PC-3 (cell line): ENCODE measurements at regions not wholly inside any gene's neighbourhood (a gene's known extent, or its start where the extent isn't known, plus 50 kb on each side); places are given as distances from the start of the nearest gene placed in this dataset.
A peak's percentile ranks its signal among the peaks of the same experiment; 100 is the strongest.

Experiments used
- ATAC-seq: fragments of 200-7000 bp; cut with Tn5 transposase; 2 replicates; pipeline ENCODE4 v1.9.1; 2020; ENCODE audit warnings: mild to moderate bottlenecking, moderate library complexity
- BruUV-seq: library from RNA; stranded (reverse); fragments of 400-500 nt; replicated peaks from 2 replicates; lab custom pipeline; 2021; lab: Mats Ljungman, UMichigan
- CTCF ChIA-PET: fragments of 300-600 bp; sonication (Branson Sonifier 250); formaldehyde crosslinking; loops from one replicate; lab custom pipeline; 2022; ENCODE audit warnings: antibody characterized with exemption; lab: Charles Lee
- POLR2A ChIA-PET: fragments of 300-600 bp; sonication (Branson Sonifier 250); formaldehyde crosslinking; loops from one replicate; lab custom pipeline; 2022; ENCODE audit warnings: antibody characterized with exemption; ENCODE audit not compliant: unreplicated experiment; lab: Charles Lee
- DNase-seq: peaks from one replicate; pipeline ENCODE4 v3.0.0-alpha.2; 2015
- H2AFZ ChIP-seq: fragments of 300-600 bp; sonication (generic); 2 replicates; pipeline ENCODE4 v1.6.0; 2016; ENCODE audit warnings: antibody characterized with exemption, low read length
- H3F3A ChIP-seq: fragments of 300-600 bp; sonication (generic); one replicate; pipeline ENCODE4 v1.6.0; 2017; ENCODE audit warnings: antibody characterized with exemption, low read length, control low read depth, mild to moderate bottlenecking; ENCODE audit not compliant: unreplicated experiment
- H3K27ac ChIP-seq: fragments of 300-600 bp; sonication (generic); 2 replicates; pipeline ENCODE4 v1.5.1; 2016; ENCODE audit warnings: mild to moderate bottlenecking, low read length
- H3K27me3 ChIP-seq: fragments of 300-600 bp; sonication (generic); 2 replicates; pipeline ENCODE4 v1.6.1; 2016; ENCODE audit warnings: low read length, mixed read lengths
- H3K36me3 ChIP-seq: fragments of 300-600 bp; sonication (generic); 2 replicates; pipeline ENCODE4 v1.6.1; 2016; ENCODE audit warnings: low read depth, mixed run types, low read length, mixed read lengths
- H3K4me1 ChIP-seq: fragments of 300-600 bp; sonication (generic); 2 replicates; pipeline ENCODE4 v1.5.1; 2016; ENCODE audit warnings: low read length; ENCODE audit not compliant: insufficient read depth
- H3K4me2 ChIP-seq: fragments of 300-600 bp; sonication (generic); 2 replicates; pipeline ENCODE4 v1.6.0; 2016; ENCODE audit warnings: low read length
- H3K4me3 ChIP-seq: fragments of 300-600 bp; sonication (generic); 2 replicates; pipeline ENCODE4 v1.5.1; 2016; ENCODE audit warnings: mild to moderate bottlenecking, low read length, mixed read lengths
- H3K79me2 ChIP-seq: fragments of 300-600 bp; sonication (generic); 2 replicates; pipeline ENCODE4 v1.6.1; 2017; ENCODE audit warnings: low read length, mixed read lengths
- H3K9ac ChIP-seq: fragments of 300-600 bp; sonication (generic); 2 replicates; pipeline ENCODE4 v1.6.0; 2016; ENCODE audit warnings: mild to moderate bottlenecking, low read length
- H3K9me2 ChIP-seq: fragments of 300-600 bp; sonication (generic); replicated peaks from 2 replicates; pipeline ENCODE4 v1.6.1; 2016; ENCODE audit warnings: mixed run types, low read length, mixed read lengths
- H3K9me3 ChIP-seq: fragments of 300-600 bp; sonication (generic); 2 replicates; pipeline ENCODE4 v1.6.1; 2016; ENCODE audit warnings: low read length, mixed read lengths
- H4K20me1 ChIP-seq: fragments of 300-600 bp; sonication (generic); 2 replicates; pipeline ENCODE4 v1.6.1; 2016; ENCODE audit warnings: low read length, mixed read lengths
- CTCF ChIP-seq: fragments of 300-600 bp; sonication (generic); conservative IDR thresholded peaks from 2 replicates; pipeline ENCODE4 v1.5.1; 2017; ENCODE audit warnings: antibody characterized with exemption, low read depth, mild to moderate bottlenecking, low read length
- EZH2 ChIP-seq: fragments of 300-600 bp; sonication (generic); IDR thresholded peaks from one replicate; pipeline ENCODE4 v1.6.1; 2017; ENCODE audit warnings: antibody characterized with exemption, mild to moderate bottlenecking, low read length; ENCODE audit not compliant: unreplicated experiment
- EZH2phosphoT487 ChIP-seq: fragments of 300-600 bp; sonication (generic); IDR thresholded peaks from 2 replicates; pipeline ENCODE4 v1.6.1; 2018; ENCODE audit warnings: mild to moderate bottlenecking, antibody characterized with exemption, low read length, borderline replicate concordance
- intact Hi-C: fragments of 100-400 bp; cut with micrococcal nuclease; formaldehyde crosslinking; loops from 2 replicates; pipeline ENCODE4 v1.9.0; 2023

- Histone ChIP-seq H4K20me1 (no peaks in the 10 kb centered on the region), H3F3A (no peaks in the 10 kb centered on the region), H2AFZ (0 out of 2 replicates have a peak overlapping the region, but pooled peaks have one; percentile 2), H3K9me2 (no peaks in the 10 kb centered on the region), H3K27me3 (no peaks in the 10 kb centered on the region), H3K36me3 (no peaks in the 10 kb centered on the region), H3K4me2 (peak overlapping the region; percentile 57), H3K4me3 (no peak overlapping the region), H3K4me1 (peaks cover 18% of the 10 kb centered on the region), H3K79me2 (no peaks in the 10 kb centered on the region), H3K9me3 (no peaks in the 10 kb centered on the region), H3K9ac (peak overlapping the region; percentile 41), H3K27ac (peak overlapping the region; percentile 79)
- intact Hi-C loops = loop anchor here (1.0 to 5.0 kb wide), 4 partner anchors 53 to 537 kb away; no protein-coding TSS in a partner anchor
- ChIA-PET POLR2A (no interaction called here), CTCF (interaction anchor here (1.0 kb wide), 1 partner anchor 11 kb away, joined by 4 read pairs; no protein-coding TSS in a partner anchor)
- BruUV-seq = no TSS peak
- TF ChIP-seq CTCF = no peak
- no peak for TF ChIP-seq EZH2phosphoT487
- no peak for TF ChIP-seq EZH2
- ATAC-seq = peak; percentile 98
- DNase-seq = peak; percentile 97
Measured at GRCh38 chr17:65283704-65284103, 146.5 kb downstream of the RGS9 start.

DNA sequence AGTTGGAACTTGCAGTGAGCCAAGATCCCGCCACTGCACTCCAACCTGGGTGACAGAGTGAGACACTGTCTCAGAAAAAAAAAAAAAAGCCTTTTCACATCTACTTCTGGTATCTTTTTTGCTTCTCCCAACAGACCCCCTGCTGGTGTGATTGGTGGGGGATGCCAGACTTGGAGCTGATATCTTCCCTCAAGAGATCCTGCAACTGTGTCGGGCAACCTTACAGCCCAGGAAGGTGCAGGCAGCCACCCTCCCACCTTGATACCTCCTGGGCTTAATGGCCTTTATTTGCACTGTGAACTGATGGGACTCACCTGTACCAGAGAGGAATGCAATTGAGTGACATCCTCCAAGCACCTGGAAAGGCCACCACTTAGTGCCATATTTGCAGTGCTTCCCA lies 142.3 kb downstream of the RGS9 start:
- ChIA-PET POLR2A (no interaction called here), CTCF (no interaction called here)
- Histone ChIP-seq H3K36me3 (no peaks in the 10 kb centered on the region), H3K9me2 (no peaks in the 10 kb centered on the region), H3K4me1 (peaks cover 18% of the 10 kb centered on the region), H3F3A (no peaks in the 10 kb centered on the region), H2AFZ (no peak overlapping the region), H3K27me3 (no peaks in the 10 kb centered on the region), H3K9ac (no peak overlapping the region), H3K27ac (no peak overlapping the region), H3K4me3 (no peak overlapping the region), H4K20me1 (no peaks in the 10 kb centered on the region), H3K79me2 (no peaks in the 10 kb centered on the region), H3K9me3 (no peaks in the 10 kb centered on the region), H3K4me2 (no peak overlapping the region)
- TF ChIP-seq EZH2 = no peak
- no peak for TF ChIP-seq CTCF
- TF ChIP-seq EZH2phosphoT487 = no peak
- no TSS peak for BruUV-seq
- intact Hi-C loops = no loop called here
- DNase-seq (no peak), ATAC-seq (no peak)

GRCh38 chr17:65278820-65279184 lies 141.6 kb downstream of the RGS9 start:
- no peaks in the 10 kb centered on the region for H3K9me2 ChIP-seq
- CTCF ChIA-PET = no interaction called here
- DNase-seq (no peak), ATAC-seq (no peak)
- no peak overlapping the region for H3K9ac ChIP-seq
- 0 out of 2 replicates have a peak overlapping the region, but pooled peaks have one; percentile 4 for H2AFZ ChIP-seq
- no peak overlapping the region for H3K4me2 ChIP-seq
- intact Hi-C loops = loop anchor here (1.0 kb wide), 3 partner anchors 515 to 886 kb away; no protein-coding TSS in a partner anchor
- BruUV-seq = no TSS peak
- no peaks in the 10 kb centered on the region for H3K79me2 ChIP-seq
- H3F3A ChIP-seq = no peaks in the 10 kb centered on the region
- POLR2A ChIA-PET = no interaction called here
- H3K36me3 ChIP-seq = no peaks in the 10 kb centered on the region
- H3K27me3 ChIP-seq = no peaks in the 10 kb centered on the region
- no peak overlapping the region for H3K27ac ChIP-seq
- no peaks in the 10 kb centered on the region for H4K20me1 ChIP-seq
- H3K9me3 ChIP-seq = no peaks in the 10 kb centered on the region
- peaks cover 11% of the 10 kb centered on the region for H3K4me1 ChIP-seq
- H3K4me3 ChIP-seq = no peak overlapping the region
- TF ChIP-seq EZH2 (no peak), CTCF (no peak), EZH2phosphoT487 (no peak)
